ENCODE measurements at regions not wholly inside any gene's neighbourhood (a gene's known extent, or its start where the extent isn't known, plus 50 kb on each side); places are given as distances from the start of the nearest gene placed in this dataset.
"Not testable (repeated sequence)": the region's sequence is repeated elsewhere in the genome, so short reads cannot be mapped to it uniquely, and the experiment has no call there.

GRCh38 chr14:29982171-29982570 lies 54.5 kb upstream of the PRKD1 start:
- no peak for DNase-seq (ENCODE audit: low read depth, low spot score)

DNA sequence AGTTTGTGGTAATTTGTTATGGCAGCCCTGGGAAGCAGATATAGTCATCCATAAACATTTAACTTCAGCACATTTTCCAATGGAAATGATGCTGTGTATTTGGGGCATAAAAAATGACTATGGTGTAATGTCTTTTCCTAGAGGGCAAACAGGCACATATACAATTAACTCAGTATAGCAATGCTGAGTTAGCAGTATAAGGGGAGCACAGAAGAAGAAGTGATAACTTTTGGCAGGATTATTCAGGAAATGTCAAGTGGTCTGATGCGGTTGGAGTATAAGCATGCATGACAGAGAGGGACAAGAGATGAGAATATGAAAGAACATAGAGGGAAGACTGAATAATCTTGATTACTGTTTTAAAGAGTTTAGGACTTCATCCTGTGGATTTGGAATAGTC lies 55.3 kb upstream of the PRKD1 start:
- no peak for DNase-seq (ENCODE audit: low read depth, low spot score)

DNA sequence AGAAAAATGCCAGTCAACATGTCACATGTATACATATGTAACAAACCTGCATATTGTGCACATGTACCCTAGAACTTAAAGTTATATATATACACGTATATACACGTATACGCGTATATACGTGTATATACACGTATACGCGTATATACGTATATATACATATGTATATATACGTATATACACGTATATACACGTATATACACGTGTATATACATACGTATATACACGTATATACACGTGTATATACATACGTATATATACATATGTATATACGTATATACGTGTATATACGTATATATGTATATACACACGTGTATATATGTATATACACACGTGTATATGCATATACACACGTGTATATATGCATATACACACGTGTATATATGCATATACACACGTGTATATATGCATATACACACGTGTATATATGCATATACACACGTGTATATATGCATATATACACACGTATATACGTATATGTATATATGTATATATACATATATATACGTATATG lies 62.8 kb upstream of the PRKD1 start:
- not testable (repeated sequence) for DNase-seq (ENCODE audit: low read depth, low spot score)

- no peak for DNase-seq (ENCODE audit: low read depth, low spot score)
Observed at GRCh38 chr14:29990993-29991392, 63.3 kb upstream of the PRKD1 start.

- no peak for DNase-seq (ENCODE audit: low read depth, low spot score)
Observed at GRCh38 chr14:29993143-29993542, 65.5 kb upstream of the PRKD1 start.

DNA sequence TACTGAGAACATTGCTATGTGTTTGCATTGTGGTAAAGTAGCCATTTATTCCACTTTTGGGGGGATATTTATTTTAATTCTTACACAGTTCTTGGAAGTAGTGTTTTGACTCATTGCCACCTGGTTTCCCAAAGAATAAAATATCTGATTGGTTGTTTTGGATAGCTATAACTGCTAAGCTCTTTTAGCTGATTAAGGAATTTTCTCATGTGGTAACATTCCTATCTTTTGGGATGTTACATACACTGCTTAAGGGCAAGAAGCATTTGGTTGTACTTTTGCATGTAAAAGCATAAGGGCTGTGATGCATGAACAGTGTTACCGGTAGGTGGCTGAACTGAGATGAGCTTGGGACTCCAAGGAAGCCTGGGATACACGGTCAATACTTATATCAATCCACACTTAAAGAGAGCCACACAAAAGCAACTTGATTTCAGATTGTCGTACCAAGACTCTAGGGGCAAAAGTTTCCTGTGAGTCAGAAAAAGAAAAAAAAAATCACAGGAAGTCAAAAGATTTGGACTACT lies 71.4 kb upstream of the PRKD1 start:
- DNase-seq (ENCODE audit: low read depth, low spot score), result no peak

- DNase-seq (ENCODE audit: low read depth, low spot score), result no peak
Observed at GRCh38 chr14:30002859-30003258, 75.2 kb upstream of the PRKD1 start.

- DNase-seq (ENCODE audit: low read depth, low spot score), result peak; percentile 1
Observed at GRCh38 chr14:30005114-30005808, 77.6 kb upstream of the PRKD1 start.

DNA sequence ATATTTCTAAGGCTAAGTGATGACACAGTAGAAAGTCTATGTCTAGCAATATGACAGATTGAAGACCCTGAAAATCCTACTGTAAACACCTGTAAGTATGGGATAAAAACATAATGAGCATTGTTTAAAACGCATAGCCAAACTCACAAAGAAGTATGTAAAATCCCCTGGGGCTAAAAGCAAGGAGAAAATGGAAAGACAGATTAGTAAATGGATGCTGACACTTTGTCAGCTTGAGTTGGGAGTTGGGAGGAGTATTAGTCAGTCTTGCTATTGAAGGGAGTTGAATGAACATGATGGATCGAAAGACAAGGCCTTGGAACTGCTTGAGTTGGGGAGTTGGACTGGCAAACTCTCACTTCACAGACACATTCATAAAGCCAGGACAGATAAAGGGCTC lies 79.0 kb upstream of the PRKD1 start:
- DNase-seq (ENCODE audit: low read depth, low spot score), result no peak

DNA sequence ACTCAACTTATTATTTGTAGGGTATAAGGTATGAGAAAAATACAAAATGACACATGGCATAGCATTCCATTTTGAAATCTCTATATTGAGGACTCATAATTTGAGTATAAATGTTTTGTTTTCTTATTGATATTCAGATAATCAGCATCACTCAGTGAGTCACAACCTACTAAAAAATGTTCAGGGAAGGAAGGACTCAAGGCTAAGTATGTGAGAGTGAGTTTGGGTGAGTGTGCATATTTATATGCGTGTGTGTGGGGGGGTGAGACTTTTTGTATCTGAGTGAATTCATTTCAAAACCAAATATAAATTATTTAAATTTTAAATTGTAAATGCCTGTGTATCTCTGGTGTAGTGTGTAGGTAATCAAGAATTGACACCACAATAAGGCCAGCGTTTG lies 87.8 kb upstream of the PRKD1 start:
- DNase-seq (ENCODE audit: low read depth, low spot score), result no peak

- no peak for DNase-seq (ENCODE audit: low read depth, low spot score)
Observed at GRCh38 chr14:30016002-30016401, 88.4 kb upstream of the PRKD1 start.

- DNase-seq (ENCODE audit: low read depth, low spot score), result no peak
Observed at GRCh38 chr14:30017370-30017993, 89.8 kb upstream of the PRKD1 start.

GRCh38 chr14:30020271-30020670 lies 92.6 kb upstream of the PRKD1 start:
- DNase-seq (ENCODE audit: low read depth, low spot score), result no peak

GRCh38 chr14:30020687-30021086 lies 93.0 kb upstream of the PRKD1 start:
- no peak for DNase-seq (ENCODE audit: low read depth, low spot score)

DNA sequence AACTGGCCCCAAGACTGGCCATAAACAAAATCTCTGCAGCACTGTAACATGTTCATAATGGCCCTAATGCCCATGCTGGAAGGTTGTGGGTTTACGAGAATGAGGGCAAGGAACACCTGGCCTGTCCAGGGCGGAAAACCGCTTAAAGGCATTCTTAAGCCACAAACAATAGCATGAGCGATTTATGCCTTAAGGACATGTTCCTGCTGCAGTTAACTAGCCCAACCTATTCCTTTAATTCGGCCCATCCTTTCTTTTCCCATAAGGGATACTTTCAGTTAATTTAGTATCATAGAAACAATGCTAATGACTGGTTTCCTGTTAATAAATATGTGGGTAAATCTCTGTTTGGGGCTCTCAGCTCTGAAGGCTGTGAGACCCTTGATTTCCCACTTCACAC lies 95.7 kb upstream of the PRKD1 start:
- DNase-seq (ENCODE audit: low read depth, low spot score), result not testable (repeated sequence)

- DNase-seq (ENCODE audit: low read depth, low spot score), result no peak
Observed at GRCh38 chr14:30034152-30034551, 106.5 kb upstream of the PRKD1 start.

DNA sequence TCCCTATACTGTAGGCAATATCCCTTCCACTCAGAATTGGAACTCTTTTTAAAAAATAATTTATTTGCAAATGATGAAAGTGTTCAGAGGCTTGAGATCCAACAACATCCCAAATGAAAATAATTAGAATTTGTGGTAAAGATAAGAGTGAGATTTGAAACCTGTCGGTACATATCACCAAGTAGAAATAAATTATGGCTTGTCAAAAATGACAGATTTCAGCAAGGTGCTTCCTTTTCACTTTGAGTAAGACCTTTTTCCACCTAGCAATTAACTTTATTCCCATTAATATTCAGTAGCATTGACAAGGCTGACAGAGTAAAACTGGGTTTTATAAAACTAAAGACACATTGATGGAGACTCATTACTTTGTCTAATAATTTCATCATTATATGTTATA lies 107.7 kb upstream of the PRKD1 start:
- no peak for DNase-seq (ENCODE audit: low read depth, low spot score)

DNA sequence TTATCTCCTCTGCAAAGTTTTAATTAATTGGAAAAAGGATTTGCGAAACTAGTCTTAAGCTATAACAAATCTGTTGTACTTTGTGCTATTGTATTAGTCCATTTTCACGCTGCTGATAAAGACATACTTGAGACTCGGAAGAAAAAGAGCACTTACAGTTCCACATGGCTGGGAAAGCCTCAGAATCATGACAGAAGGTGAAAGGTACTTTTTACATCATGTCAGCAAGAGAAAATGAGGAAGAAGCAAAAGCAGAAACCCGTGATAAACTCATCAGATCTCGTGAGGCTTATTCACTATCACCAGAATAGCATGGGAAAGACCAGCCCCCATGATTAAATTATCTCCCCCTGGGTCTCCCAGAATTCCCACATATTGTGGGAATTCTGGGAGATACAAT lies 118.1 kb upstream of the PRKD1 start:
- no peak for DNase-seq (ENCODE audit: low read depth, low spot score)

- no peak for DNase-seq (ENCODE audit: low read depth, low spot score)
Observed at GRCh38 chr14:30053103-30053502, 125.5 kb upstream of the PRKD1 start.

- no peak for DNase-seq (ENCODE audit: low read depth, low spot score)
Observed at GRCh38 chr14:30054201-30054600, 126.6 kb upstream of the PRKD1 start.

- no peak for DNase-seq (ENCODE audit: low read depth, low spot score)
Observed at GRCh38 chr14:30058401-30058800, 130.8 kb upstream of the PRKD1 start.

DNA sequence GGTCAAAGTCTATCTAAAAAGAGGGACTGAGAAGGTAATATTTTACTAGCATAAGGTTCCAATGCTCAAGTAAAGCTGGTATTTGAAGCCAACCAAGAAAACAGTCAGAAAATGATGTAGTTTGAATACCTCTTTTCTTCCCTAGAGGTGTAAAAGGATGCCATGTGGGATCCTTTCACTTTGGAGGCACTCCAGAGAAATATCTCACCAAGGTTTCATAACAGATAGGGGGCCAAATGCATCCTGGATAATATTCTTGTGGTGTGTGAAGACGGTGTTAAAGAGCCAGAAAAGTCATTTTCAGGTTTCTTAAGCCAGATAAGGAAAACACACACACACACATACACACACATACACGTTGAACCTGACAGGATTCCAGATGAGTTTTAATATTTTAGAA lies 136.1 kb upstream of the PRKD1 start:
- no peak for DNase-seq (ENCODE audit: low read depth, low spot score)

DNA sequence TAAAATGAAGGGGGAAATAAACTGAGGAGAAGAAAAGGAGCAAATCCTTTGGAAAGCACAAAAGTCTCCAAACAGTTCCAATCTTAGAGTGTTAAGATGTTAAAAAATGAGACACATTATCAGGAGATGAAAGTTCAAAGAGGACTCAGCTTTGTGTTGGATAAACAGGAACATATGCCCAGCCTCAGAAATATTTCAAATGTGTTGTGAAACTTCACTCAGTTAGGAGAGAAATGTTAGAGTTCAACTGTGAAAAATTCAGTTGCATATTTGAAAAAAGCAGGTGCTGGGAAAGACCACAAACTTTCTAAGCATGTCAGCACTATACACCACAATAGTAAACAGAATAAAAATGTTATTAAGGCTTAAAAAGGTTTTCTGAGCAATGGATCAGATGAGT lies 136.8 kb upstream of the PRKD1 start:
- DNase-seq (ENCODE audit: low read depth, low spot score), result no peak

Measured in brain pericyte (primary cell).